Omental fat pad (tissue), 3 donors: ENCODE measurements at regions not wholly inside any gene's neighbourhood (a gene's known extent, or its start where the extent isn't known, plus 50 kb on each side); places are given as distances from the start of the nearest gene placed in this dataset.

ENCODE experiments used
- ATAC-seq: fragments of 150-250 bp; one replicate; pipeline ENCODE4 v1.9.1; 2016; ENCODE audit warnings: mild to moderate bottlenecking, moderate library complexity; ENCODE audit not compliant: low FRiP score
- DNase-seq: peaks from one replicate; pipeline ENCODE4 v3.0.0-alpha.2; 2019; ENCODE audit warnings: low spot score
- TF ChIP-seq, protein P1 (sequence below), 3 donors: fragments of 450-650 bp; IDR thresholded peaks; one replicate each; pipeline ENCODE4 v1.5.1; 2016 to 2017; ENCODE audit warnings: antibody characterized with exemption in 3 of 3, mild to moderate bottlenecking in 3 of 3, moderate library complexity in 2 of 3

DNA sequence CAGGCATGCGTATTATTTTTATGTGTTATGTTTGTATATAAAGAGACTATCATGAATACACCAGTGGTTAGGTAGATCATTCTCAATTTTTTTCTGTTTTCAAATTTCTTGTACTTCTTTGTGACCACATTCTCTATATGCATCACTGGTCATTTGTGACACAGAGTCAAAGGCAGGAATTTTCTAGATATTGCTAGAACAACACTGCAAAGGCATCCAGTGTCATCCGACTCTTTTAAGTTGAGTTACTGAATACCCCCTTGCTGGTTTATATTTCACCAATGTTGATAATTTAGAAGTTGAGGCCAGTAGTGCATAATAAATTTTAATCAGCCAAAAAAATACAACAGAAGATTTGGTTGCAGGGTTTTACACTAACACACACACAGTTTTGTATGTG is 351.8 kb downstream of the CASP12 start:
- TF ChIP-seq, protein P1, sequence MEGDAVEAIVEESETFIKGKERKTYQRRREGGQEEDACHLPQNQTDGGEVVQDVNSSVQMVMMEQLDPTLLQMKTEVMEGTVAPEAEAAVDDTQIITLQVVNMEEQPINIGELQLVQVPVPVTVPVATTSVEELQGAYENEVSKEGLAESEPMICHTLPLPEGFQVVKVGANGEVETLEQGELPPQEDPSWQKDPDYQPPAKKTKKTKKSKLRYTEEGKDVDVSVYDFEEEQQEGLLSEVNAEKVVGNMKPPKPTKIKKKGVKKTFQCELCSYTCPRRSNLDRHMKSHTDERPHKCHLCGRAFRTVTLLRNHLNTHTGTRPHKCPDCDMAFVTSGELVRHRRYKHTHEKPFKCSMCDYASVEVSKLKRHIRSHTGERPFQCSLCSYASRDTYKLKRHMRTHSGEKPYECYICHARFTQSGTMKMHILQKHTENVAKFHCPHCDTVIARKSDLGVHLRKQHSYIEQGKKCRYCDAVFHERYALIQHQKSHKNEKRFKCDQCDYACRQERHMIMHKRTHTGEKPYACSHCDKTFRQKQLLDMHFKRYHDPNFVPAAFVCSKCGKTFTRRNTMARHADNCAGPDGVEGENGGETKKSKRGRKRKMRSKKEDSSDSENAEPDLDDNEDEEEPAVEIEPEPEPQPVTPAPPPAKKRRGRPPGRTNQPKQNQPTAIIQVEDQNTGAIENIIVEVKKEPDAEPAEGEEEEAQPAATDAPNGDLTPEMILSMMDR (IDR thresholded peaks at IDR 0.05): no peak
- ATAC-seq: no peak
- no peak for DNase-seq

DNA sequence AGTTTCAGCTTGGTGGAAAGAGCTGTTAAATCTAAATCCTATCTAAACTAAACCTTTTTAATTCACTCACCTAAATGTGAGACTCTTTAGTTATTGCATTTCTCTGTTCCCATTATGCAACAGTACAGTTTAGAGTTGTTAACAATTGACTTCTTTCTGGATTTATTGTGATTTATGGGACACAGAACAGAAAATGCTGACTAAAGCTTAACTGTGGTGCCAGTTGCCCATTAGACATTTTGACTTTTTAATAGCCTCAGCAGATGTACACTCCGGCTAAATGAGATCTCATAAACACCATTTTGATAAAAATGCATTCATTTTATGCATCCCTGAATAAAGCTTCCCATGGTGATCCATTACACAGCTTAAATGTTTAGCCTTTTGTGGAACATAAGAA is 356.6 kb downstream of the CASP12 start:
- TF ChIP-seq, protein P1 (IDR thresholded peaks at IDR 0.05): no peak
- ATAC-seq: no peak
- no peak for DNase-seq

DNA sequence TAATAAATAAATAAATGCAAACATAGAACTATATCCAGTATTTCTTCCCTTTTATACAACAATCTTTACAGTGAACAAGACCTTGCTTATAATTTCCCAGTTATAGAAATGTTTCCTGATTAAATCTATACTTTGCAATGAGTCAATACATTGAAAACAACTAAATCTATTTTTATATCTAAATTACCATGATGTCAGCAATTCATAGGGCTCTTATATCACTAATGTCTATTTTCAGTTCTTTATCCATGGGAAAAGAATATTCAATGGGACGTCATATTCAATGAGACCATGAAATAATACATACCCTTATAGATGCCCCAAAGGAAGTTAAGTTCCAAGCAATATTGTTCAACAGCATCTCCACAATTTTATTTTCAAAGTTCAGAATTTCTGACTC is 359.9 kb downstream of the CASP12 start:
- DNase-seq (no peak), ATAC-seq (no peak)
- TF ChIP-seq, protein P1 (IDR thresholded peaks at IDR 0.05): no peak

DNA sequence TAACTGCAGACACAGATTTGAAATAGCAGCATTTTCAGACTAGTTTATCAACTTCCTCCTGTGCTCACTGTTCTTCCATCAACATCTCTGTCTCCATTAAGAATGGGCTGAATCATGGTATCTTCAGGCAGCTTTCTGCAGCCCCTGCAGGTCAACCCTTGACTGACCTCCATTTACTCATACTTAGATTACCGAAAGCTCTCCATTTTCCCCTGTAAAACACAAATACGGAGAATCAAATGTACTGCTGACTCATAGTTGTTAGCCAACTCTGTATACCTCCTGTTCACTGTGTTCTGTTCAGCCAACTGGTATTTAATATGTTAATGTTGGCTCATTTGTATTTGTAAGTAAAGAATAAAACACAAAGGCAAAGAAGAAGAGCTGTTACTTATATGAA is 364.0 kb downstream of the CASP12 start:
- DNase-seq (no peak), ATAC-seq (no peak)
- TF ChIP-seq, protein P1 (IDR thresholded peaks at IDR 0.05): no peak

DNA sequence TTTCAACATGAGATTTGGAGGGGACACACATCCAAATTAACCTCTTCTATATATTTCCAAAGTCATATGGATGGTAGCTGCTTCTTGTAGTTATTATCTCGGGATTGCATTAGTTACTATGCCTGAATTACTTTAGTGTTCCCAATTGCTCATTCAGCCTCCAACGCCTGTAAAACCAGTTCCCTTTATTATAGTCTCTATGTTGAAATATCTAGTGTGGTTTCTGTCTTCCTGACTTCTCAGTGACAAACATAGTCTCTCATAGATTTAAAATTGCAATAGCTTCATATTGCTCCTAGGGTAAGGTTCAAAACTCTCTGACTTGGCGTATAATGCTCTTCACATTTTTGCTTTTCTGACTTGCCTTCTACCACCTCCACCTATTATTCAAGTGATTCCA is 366.4 kb downstream of the CASP12 start:
- TF ChIP-seq, protein P1 (IDR thresholded peaks at IDR 0.05): no peak
- ATAC-seq: no peak
- no peak for DNase-seq

DNA sequence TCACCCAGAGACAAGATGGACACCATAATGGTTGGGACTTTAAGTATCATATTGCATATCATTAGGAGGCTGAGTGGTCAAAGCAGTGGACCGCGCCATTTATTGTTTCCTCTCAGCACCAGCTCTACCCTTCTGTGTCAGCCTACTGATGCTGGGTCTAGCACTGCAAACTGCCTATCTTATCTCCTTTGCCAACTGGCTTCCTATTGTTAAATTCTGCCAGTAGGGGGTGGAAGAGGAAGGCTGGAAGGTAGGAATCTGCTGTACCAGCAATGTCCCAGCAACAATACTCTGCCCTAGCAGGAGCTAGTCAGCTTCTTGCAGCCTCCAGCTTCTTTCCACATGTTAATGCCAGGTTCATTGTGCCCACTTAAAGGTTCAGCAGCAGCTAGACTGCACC is 367.1 kb upstream of the PDGFD start:
- TF ChIP-seq, protein P1 (IDR thresholded peaks at IDR 0.05): no peak
- DNase-seq (no peak), ATAC-seq (no peak)

DNA sequence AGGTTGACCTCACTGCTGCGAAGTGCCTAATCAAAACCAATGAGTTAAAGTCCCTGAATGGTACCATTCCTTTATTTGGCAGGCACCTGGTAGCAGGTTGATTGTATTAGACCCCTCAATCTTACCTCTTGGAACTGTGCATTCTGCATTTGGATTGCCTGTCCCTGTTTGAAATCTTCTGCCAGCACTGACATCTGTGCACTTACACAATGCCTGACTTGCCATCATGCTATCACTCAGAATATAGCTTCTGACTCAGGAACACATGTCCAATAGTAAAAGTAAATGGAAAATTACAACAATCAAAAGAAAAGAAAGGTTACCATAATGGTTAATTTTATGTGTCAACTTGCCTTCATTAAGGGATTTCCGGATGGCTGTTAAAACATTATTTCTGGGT is 366.0 kb upstream of the PDGFD start:
- DNase-seq (no peak), ATAC-seq (no peak)
- TF ChIP-seq, protein P1 (IDR thresholded peaks at IDR 0.05): no peak
